ENCODE measurements at regions not wholly inside any gene's neighbourhood (a gene's known extent, or its start where the extent isn't known, plus 50 kb on each side); places are given as distances from the start of the nearest gene placed in this dataset.

- no peaks in the 10 kb centered on the region for H3K27me3 ChIP-seq (ENCODE audit: insufficient read depth, poor library complexity, severe bottlenecking)
- no peak overlapping the region for H3K4me3 ChIP-seq (ENCODE audit: severe bottlenecking)
- peaks cover 16% of the 10 kb centered on the region for H3K4me1 ChIP-seq (ENCODE audit: insufficient read depth, poor library complexity, severe bottlenecking)
- ATAC-seq (ENCODE audit: low read depth) (peak; percentile 98), DNase-seq (ENCODE audit: low spot score) (peak; percentile 55)
- H3K27ac ChIP-seq (ENCODE audit: poor library complexity, severe bottlenecking): peak overlapping the region; percentile 53
- no peak for TF ChIP-seq CTCF (IDR thresholded peaks at IDR 0.05; ENCODE audit: poor library complexity, severe bottlenecking)
- H3K36me3 ChIP-seq (ENCODE audit: low read depth): no peaks in the 10 kb centered on the region
- no peaks in the 10 kb centered on the region for H3K9me3 ChIP-seq (ENCODE audit: severe bottlenecking)
Observed at GRCh38 chr1:87794788-87795614, 466.3 kb downstream of the LMO4 start.

DNA sequence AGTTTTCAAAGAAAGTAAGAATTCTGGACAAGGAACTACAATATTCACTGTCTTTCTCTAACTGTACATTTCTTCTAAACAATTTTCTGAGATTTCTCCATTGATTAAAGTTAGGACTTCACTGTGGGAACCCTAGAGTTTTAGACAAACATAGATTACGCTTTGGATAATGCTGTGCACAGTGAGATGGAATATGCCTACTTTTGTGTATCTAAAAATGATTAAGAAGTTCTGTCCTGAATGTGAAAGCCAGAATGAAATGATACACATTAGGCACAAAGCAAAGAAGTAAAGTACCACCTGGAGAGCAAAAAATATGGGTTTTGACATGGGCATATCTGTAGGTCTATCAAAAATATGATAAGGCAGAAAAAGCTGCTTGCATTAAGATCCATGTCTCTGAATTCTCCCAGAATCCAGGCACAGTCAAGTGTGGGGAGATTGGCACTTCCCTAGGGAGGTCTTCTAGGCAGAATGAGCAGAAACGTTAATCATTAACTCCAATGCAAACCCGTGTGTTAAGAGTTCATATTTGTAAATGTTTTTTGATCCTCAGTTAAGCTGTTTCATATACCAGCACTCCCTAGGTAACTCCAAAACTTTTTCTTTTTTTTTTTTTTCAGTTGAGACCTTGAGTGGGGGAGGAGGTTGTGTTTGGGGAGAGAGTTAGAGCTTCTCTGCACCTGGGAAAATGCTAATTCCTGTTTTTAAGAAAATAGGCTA is 467.1 kb downstream of the LMO4 start:
- no peak for DNase-seq (ENCODE audit: low spot score)

DNA sequence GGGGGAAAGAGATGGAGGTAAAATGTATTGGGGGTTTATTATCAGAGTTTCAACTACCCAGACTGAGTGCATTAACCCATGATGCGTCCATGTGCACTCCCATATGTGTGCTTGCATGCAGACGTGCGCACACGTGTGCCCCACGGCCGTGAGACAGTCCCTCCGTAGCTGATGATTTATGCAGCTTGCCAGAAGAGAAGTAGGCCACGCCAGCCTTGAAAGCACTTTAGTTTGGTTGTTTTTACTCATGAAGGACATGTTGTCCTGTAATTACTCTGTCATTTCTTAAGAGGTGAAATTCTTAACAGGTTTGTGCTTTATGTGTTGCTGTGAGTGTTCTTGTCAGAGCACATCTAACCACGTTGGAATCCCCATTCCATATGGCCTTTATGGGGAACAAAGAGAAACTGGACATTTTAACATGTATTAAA is 467.8 kb downstream of the LMO4 start:
- ATAC-seq (ENCODE audit: low read depth) (no peak), DNase-seq (ENCODE audit: low spot score) (no peak)
- no peak overlapping the region for H3K4me3 ChIP-seq (ENCODE audit: severe bottlenecking)
- H3K36me3 ChIP-seq (ENCODE audit: low read depth): no peaks in the 10 kb centered on the region
- TF ChIP-seq CTCF (IDR thresholded peaks at IDR 0.05; ENCODE audit: poor library complexity, severe bottlenecking): no peak
- H3K4me1 ChIP-seq (ENCODE audit: insufficient read depth, poor library complexity, severe bottlenecking): peaks cover 16% of the 10 kb centered on the region
- H3K9me3 ChIP-seq (ENCODE audit: severe bottlenecking): no peaks in the 10 kb centered on the region
- H3K27ac ChIP-seq (ENCODE audit: poor library complexity, severe bottlenecking): no peak overlapping the region
- no peaks in the 10 kb centered on the region for H3K27me3 ChIP-seq (ENCODE audit: insufficient read depth, poor library complexity, severe bottlenecking)

More for the DNA sequence above, 467.1 kb downstream of the LMO4 start:
- Histone ChIP-seq H3K4me3 (ENCODE audit: severe bottlenecking) (no peak overlapping the region), H3K27me3 (ENCODE audit: insufficient read depth, poor library complexity, severe bottlenecking) (no peaks in the 10 kb centered on the region), H3K4me1 (ENCODE audit: insufficient read depth, poor library complexity, severe bottlenecking) (peaks cover 16% of the 10 kb centered on the region), H3K27ac (ENCODE audit: poor library complexity, severe bottlenecking) (peak overlapping the region; percentile 53), H3K36me3 (ENCODE audit: low read depth) (no peaks in the 10 kb centered on the region), H3K9me3 (ENCODE audit: severe bottlenecking) (no peaks in the 10 kb centered on the region)
- TF ChIP-seq CTCF (IDR thresholded peaks at IDR 0.05; ENCODE audit: poor library complexity, severe bottlenecking): no peak
- ATAC-seq (ENCODE audit: low read depth): peak; percentile 21; the same call in 1 of the 3 replicates

GRCh38 chr1:87799451-87799850 is 470.8 kb downstream of the LMO4 start:
- DNase-seq (ENCODE audit: low spot score): no peak

More at GRCh38 chr1:87799451-87799850, 470.8 kb downstream of the LMO4 start:
- no peak for ATAC-seq (ENCODE audit: low read depth)
- no peak for TF ChIP-seq CTCF (IDR thresholded peaks at IDR 0.05; ENCODE audit: poor library complexity, severe bottlenecking)
- Histone ChIP-seq H3K9me3 (ENCODE audit: severe bottlenecking) (no peaks in the 10 kb centered on the region), H3K27ac (ENCODE audit: poor library complexity, severe bottlenecking) (no peak overlapping the region), H3K36me3 (ENCODE audit: low read depth) (no peaks in the 10 kb centered on the region), H3K27me3 (ENCODE audit: insufficient read depth, poor library complexity, severe bottlenecking) (no peaks in the 10 kb centered on the region), H3K4me3 (ENCODE audit: severe bottlenecking) (no peak overlapping the region), H3K4me1 (ENCODE audit: insufficient read depth, poor library complexity, severe bottlenecking) (peaks cover 13% of the 10 kb centered on the region)

All from RWPE2 (cell line).